GM11168 (cell line): ENCODE measurements at regions not wholly inside any gene's neighbourhood (a gene's known extent, or its start where the extent isn't known, plus 50 kb on each side); places are given as distances from the start of the nearest gene placed in this dataset.
"Not testable (repeated sequence)": the region's sequence is repeated elsewhere in the genome, so short reads cannot be mapped to it uniquely, and the experiment has no call there.

Source experiments
- in situ Hi-C: fragments of 300-500 bp; cut with MboI; formaldehyde crosslinking; loops from one replicate; pipeline ENCODE4 v1.12.0; 2022; ENCODE audit warnings: low sequenced_read_pairs; ENCODE audit not compliant: unreplicated experiment

- in situ Hi-C loops, result no loop called here
These were observed 786.8 kb downstream of the KCNJ3 start for GRCh38 chr2:155485141-155485842.

DNA sequence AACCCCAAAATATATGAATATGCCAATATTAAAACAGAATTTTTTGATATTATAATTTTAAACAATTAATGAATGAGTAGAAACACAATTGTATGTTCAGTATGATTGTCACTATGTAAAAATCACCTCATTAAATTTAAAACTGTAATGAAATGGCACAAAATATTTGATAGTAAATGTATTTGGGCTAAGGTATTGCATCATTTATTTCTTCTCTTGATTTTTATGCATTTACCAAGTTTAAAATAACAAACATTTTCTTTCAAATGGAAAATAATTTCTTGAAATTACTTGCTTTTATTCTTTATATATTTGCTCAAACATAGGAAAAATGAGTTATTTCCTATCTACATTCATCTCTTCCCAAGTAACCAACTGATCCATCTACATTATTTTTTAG, 782.6 kb downstream of the KCNJ3 start:
- in situ Hi-C loops, result no loop called here

DNA sequence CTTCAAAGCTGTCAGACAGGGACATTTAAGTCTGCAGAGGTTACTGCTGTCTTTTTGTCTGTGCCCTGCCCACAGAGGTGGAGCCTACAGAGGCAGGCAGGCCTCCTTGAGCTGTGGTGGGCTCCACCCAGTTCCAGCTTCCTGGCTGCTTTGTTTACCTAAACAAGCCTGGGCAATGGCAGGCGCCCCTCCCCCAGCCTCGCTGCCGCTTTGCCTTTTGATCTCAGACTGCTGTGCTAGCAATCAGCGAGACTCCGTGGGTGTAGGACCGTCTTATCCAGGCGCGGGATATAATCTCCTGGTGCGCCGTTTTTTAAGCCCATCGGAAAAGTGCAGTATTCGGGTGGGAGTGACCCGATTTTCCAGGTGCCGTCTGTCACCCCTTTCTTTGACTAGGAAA, 773.5 kb downstream of the KCNJ3 start:
- in situ Hi-C loops, result not testable (repeated sequence)

DNA sequence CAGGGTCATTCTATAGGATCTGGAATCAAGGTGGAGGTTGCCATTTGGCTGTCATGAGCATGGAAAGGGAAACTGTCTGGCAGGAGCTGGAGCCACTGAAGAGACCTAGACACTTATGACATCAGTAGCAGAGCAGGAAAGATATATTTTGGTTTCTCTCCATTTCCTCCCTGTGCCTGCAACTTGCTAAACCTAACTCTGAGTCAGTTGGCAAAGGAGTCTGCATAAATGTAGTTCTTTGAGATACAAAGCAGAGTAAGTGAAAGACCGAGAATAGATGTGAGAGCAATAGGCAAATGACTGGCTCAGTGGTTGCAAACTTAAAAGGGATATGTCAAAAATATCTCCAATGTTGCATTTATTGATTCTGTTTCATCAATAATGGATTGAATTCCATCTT, 757.7 kb downstream of the KCNJ3 start:
- in situ Hi-C loops, result no loop called here

DNA sequence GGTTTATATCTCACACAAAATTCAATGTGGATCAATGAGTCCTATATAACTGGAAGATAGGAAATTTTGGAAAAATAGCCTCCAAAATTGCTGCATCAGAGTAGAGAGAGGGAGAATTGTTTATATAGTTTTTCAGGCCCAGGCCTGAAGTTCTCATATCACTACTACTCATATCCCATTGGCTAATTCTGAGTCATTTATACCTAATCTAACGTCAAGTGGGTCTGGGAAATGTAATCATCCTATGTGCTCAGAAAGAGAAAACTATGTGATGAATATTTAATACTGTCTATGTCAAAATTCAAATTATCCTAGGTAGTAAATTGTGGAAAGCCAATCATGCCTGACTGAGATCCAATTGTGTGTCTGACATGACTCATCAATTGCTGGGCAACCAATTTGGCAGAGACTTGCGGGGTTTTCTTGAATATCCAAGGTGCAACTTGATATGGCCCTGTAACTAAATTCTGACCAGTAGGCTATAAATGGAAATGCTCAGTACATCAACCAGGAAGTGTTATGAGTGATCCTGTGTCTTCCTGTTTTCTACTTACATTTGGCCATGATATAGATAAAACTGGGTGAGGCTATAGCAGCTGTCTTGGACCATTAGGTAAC, 744.4 kb downstream of the KCNJ3 start:
- in situ Hi-C loops, result no loop called here

GRCh38 chr2:155442088-155442487, 743.6 kb downstream of the KCNJ3 start:
- in situ Hi-C loops, result no loop called here

DNA sequence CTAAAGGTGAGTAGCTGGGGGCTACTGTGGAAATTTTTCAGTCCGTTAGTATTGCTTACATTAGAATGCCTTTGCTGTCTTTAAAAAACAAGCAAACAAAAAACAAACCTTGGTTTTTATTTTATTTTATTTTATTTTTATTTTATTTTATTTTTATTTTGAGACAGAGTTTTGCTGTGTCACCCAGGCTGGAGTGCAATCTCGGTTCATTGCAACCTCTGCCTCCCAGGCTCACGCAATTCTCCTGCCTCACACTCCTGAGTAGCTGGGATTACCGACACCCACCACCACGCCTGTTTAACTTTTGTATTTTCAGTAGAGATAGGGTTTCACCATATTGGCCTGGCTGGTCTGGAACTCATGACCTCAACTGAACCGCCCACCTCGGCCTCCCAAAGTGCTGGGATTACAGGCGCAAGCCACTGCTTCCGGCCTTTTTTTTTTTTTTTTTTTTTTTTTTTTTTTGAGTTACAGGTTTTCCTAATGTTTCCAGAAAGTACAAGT, 732.6 kb downstream of the KCNJ3 start:
- in situ Hi-C loops, result no loop called here

DNA sequence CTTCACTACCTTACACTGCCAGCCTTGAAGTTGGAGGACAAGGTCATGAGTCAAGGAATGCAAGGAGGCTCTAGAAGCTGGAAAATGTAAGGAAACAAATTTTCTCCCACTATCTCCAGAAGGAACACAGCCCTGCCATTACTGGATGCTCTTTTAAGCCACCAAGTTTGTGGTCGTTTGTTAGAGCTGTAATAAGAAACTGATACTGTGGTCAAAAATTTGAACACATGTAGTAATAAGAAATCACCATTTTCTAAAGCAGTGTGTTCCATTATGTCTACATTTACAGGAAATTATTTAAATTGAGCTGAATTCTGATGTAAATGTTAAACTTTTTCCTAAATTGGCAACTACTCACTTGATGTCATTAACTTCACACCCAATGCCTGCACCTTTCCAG, 729.0 kb downstream of the KCNJ3 start:
- in situ Hi-C loops, result no loop called here

- in situ Hi-C loops, result no loop called here
These were observed 726.0 kb downstream of the KCNJ3 start for GRCh38 chr2:155424518-155424917.

DNA sequence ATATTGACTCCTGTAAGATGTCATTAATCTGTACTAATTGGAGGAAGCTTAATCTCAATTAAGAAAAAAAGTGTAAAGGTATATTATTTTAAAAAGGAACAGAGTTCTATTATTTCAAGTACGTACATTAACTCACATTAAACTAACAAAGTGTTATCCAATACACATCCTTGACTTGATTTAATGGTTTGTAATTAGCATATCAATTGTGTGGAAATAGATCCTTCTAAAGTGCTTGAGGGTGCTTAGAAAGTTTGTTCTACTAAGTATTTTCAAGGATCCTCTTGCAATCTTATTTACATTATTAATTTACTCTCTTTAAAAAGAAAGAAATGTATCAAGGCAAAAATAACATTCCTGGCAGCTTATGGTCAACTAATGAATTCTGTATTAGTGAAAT, 720.3 kb downstream of the KCNJ3 start:
- in situ Hi-C loops, result no loop called here

GRCh38 chr2:155412598-155412997, 714.1 kb downstream of the KCNJ3 start:
- in situ Hi-C loops, result no loop called here

- in situ Hi-C loops, result no loop called here
These were observed 706.0 kb downstream of the KCNJ3 start for GRCh38 chr2:155404433-155405002.

DNA sequence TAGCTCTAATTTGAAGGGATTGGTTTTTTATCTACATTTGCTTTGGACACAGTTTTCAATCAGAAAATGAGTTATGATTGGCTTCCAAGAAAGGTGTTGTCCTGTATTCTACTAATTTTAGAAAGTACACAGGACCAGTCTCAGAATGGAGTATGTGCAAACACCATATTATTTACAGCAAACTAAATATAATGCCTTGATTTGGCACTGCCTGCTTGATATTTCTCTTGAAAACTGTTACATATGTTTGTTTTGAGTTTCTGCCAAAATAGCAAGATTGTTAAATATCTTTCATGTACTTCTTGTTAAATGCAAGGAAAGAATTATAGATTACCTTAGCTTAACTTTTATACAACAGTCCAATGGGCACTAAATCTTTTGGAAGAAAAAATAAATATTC, 694.9 kb downstream of the KCNJ3 start:
- in situ Hi-C loops, result loop anchor here (25.0 kb wide), 1 partner anchor 419 kb away; no protein-coding TSS in a partner anchor

- in situ Hi-C loops, result loop anchor here (25.0 kb wide), 1 partner anchor 421 kb away; no protein-coding TSS in a partner anchor
These were observed 693.2 kb downstream of the KCNJ3 start for GRCh38 chr2:155391613-155392130.

DNA sequence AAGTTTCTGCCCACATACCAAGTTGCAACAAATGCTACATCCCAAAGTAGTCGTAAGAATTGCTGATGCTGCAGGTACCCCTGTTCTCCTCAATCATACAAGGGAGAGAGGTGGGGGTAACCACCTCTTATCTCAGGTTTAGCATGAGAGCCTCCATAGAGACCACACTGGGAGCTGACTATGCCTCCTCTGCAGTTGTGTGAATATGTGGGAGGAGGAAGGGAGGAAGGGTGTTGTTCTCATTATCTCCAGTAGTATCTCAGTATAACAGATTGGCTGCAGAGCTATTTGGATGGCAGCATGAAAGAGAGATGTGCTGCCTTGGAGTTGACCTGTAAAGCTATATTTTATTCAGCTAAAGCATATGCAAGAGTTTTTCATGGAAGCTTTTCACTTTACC, 690.7 kb downstream of the KCNJ3 start:
- in situ Hi-C loops, result loop anchor here (25.0 kb wide), 1 partner anchor 423 kb away; no protein-coding TSS in a partner anchor

- in situ Hi-C loops, result loop anchor here (25.0 kb wide), 1 partner anchor 428 kb away; no protein-coding TSS in a partner anchor
These were observed 686.1 kb downstream of the KCNJ3 start for GRCh38 chr2:155384555-155385123.

DNA sequence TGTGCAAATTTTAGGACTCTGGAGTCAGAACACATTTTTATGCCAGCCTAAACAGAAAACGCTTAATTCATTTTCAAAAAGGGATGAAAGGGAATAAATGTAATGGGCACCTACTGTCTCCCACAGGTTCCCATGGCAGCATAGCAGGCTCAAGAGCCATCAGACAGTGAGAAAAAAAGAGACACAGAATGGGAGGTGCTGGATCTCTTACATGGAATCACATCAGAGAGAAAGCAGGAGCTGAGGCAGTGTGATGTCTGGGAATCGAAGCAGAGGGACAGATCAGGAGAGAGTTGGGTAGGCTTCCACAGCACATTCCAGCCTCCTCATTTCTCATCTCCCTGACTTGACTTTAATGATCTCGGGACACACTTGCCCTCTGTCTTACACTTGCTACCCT, 684.3 kb downstream of the KCNJ3 start:
- in situ Hi-C loops, result loop anchor here (25.0 kb wide), 1 partner anchor 430 kb away; no protein-coding TSS in a partner anchor

- in situ Hi-C loops, result loop anchor here (25.0 kb wide), 1 partner anchor 431 kb away; no protein-coding TSS in a partner anchor
These were observed 682.9 kb downstream of the KCNJ3 start for GRCh38 chr2:155381436-155381835.

DNA sequence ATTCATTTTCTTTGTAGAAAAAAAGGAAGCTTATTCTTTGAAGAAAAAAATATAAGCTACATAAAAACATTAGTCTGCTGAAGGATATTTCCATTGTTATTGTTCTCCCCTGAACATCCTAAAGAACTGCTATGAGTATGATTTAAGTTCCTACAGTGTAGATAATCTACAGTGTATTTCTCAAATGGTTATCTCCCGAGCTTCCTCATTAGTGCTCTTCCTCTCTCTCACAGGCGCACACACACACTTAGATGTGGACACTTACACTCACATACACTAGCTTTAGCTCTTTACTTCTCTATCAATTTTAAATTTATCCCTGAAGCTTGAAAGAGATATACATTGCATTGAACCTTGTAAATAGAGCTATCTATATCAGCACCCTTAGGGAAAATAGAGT, 681.0 kb downstream of the KCNJ3 start:
- in situ Hi-C loops, result loop anchor here (25.0 kb wide), 1 partner anchor 433 kb away; no protein-coding TSS in a partner anchor

- in situ Hi-C loops, result loop anchor here (25.0 kb wide), 1 partner anchor 434 kb away; no protein-coding TSS in a partner anchor
These were observed 679.5 kb downstream of the KCNJ3 start for GRCh38 chr2:155377931-155378444.
